CD4-positive, alpha-beta T cell treated with Interleukin-17A for 1 hour (primary cell): ENCODE measurements at regions not wholly inside any gene's neighbourhood (a gene's known extent, or its start where the extent isn't known, plus 50 kb on each side); places are given as distances from the start of the nearest gene placed in this dataset.

Experiments
- DNase-seq: peaks from one replicate; pipeline ENCODE4 v3.0.0-alpha.2; 2020

GRCh38 chr18:77448046-77448445 is 198.4 kb downstream of the GALR1 start:
- DNase-seq: no peak

GRCh38 chr18:77455004-77455403 is 205.4 kb downstream of the GALR1 start:
- no peak for DNase-seq

GRCh38 chr18:77457681-77458080 is 208.0 kb downstream of the GALR1 start:
- DNase-seq: no peak

GRCh38 chr18:77461062-77461688 is 211.5 kb downstream of the GALR1 start:
- no peak for DNase-seq

- DNase-seq: no peak
Observed at GRCh38 chr18:77464917-77465316, 215.3 kb downstream of the GALR1 start.

- no peak for DNase-seq
Observed at GRCh38 chr18:77466890-77467289, 217.2 kb downstream of the GALR1 start.

GRCh38 chr18:77469131-77469530 is 219.5 kb downstream of the GALR1 start:
- DNase-seq: no peak

- no peak for DNase-seq
Observed at GRCh38 chr18:77470569-77471413, 221.1 kb downstream of the GALR1 start.

- no peak for DNase-seq
Observed at GRCh38 chr18:77472509-77472908, 222.9 kb downstream of the GALR1 start.

- no peak for DNase-seq
Observed at GRCh38 chr18:77478646-77479442, 229.2 kb downstream of the GALR1 start.

- DNase-seq: no peak
Observed at GRCh38 chr18:77481541-77481940, 231.9 kb downstream of the GALR1 start.

GRCh38 chr18:77482190-77483085 is 232.8 kb downstream of the GALR1 start:
- no peak for DNase-seq

- DNase-seq: no peak
Observed at GRCh38 chr18:77486985-77487384, 237.3 kb downstream of the GALR1 start.

- DNase-seq: no peak
Observed at GRCh38 chr18:77487951-77488740, 238.5 kb downstream of the GALR1 start.

- no peak for DNase-seq
Observed at GRCh38 chr18:77495079-77495478, 245.4 kb downstream of the GALR1 start.

GRCh38 chr18:77495982-77496690 is 246.5 kb downstream of the GALR1 start:
- no peak for DNase-seq

GRCh38 chr18:77501266-77501665 is 251.6 kb downstream of the GALR1 start:
- DNase-seq: no peak

GRCh38 chr18:77505499-77505898 is 255.9 kb downstream of the GALR1 start:
- DNase-seq: no peak

- DNase-seq: no peak
Observed at GRCh38 chr18:77512152-77512551, 262.5 kb downstream of the GALR1 start.

GRCh38 chr18:77517901-77518300 is 268.3 kb downstream of the GALR1 start:
- DNase-seq: no peak

GRCh38 chr18:77520767-77521166 is 271.1 kb downstream of the GALR1 start:
- DNase-seq: no peak
